Keratinocyte (primary cell): ENCODE measurements at regions not wholly inside any gene's neighbourhood (a gene's known extent, or its start where the extent isn't known, plus 50 kb on each side); places are given as distances from the start of the nearest gene placed in this dataset.
A peak's percentile ranks its signal among the peaks of the same experiment; 100 is the strongest.

Source experiments
- DNase-seq: peaks from one replicate; pipeline ENCODE4 v3.0.0-alpha.2; 2011; ENCODE audit warnings: low read depth, missing footprints, low spot score
- FAIRE-seq: peaks from 2 replicates; lab custom pipeline; 2011; peaks lifted over from hg19 to GRCh38; lab: Jason Lieb, UNC
- H2AFZ ChIP-seq: 2 replicates; pipeline ENCODE4 v1.6.0; 2012; ENCODE audit warnings: low read length, control low read depth, inconsistent platforms; ENCODE audit not compliant: control insufficient read depth
- H3K27ac ChIP-seq: 2 replicates; pipeline ENCODE4 v1.5.1; 2011; ENCODE audit warnings: low read length; ENCODE audit not compliant: control insufficient read depth, insufficient read depth
- H3K27me3 ChIP-seq: 3 replicates; pipeline ENCODE4 v1.6.0; 2011; ENCODE audit warnings: low read length; ENCODE audit not compliant: control insufficient read depth, insufficient read depth; ENCODE audit errors: extremely low read depth
- H3K36me3 ChIP-seq, 2 experiments: 2 replicates in 1 of 2; 3 replicates in 1 of 2; pipeline ENCODE4 v1.5.1; 2011; ENCODE audit warnings: low read length in 2 of 2, mild to moderate bottlenecking in 1 of 2; ENCODE audit not compliant: control insufficient read depth in 2 of 2, insufficient read depth in 2 of 2; ENCODE audit errors: extremely low read depth in 1 of 2
- H3K4me1 ChIP-seq: 3 replicates; pipeline ENCODE4 v1.5.1; 2011; ENCODE audit warnings: low read length; ENCODE audit not compliant: control insufficient read depth, insufficient read depth; ENCODE audit errors: extremely low read depth
- H3K4me2 ChIP-seq: 3 replicates; pipeline ENCODE4 v1.6.0; 2011; ENCODE audit warnings: low read depth, low read length; ENCODE audit not compliant: control insufficient read depth, insufficient read depth; ENCODE audit errors: extremely low read depth
- H3K4me3 ChIP-seq, 3 experiments: fragments of 200-600 bp in 1 of 3; sonication (generic) in 1 of 3; 2 replicates in 2 of 3; 3 replicates in 1 of 3; pipeline ENCODE4 v1.5.1; 2011 to 2016; ENCODE audit warnings: low read length in 3 of 3, mild to moderate bottlenecking in 3 of 3, control low read depth in 2 of 3, inconsistent platforms in 1 of 3, low read depth in 1 of 3, mixed read lengths in 1 of 3, mixed run types in 1 of 3, moderate library complexity in 1 of 3; ENCODE audit not compliant: control insufficient read depth in 2 of 3, insufficient read depth in 2 of 3; ENCODE audit errors: extremely low read depth in 1 of 3
- H3K79me2 ChIP-seq: 2 replicates; pipeline ENCODE4 v1.6.0; 2012; ENCODE audit warnings: low read length; ENCODE audit not compliant: control insufficient read depth, insufficient read depth
- H3K9ac ChIP-seq: 3 replicates; pipeline ENCODE4 v1.6.0; 2011; ENCODE audit warnings: low read length; ENCODE audit not compliant: control insufficient read depth, insufficient read depth; ENCODE audit errors: extremely low read depth
- H3K9me1 ChIP-seq: 3 replicates; pipeline ENCODE4 v1.6.0; 2011; ENCODE audit warnings: low read length; ENCODE audit not compliant: control insufficient read depth, insufficient read depth; ENCODE audit errors: extremely low read depth
- H3K9me3 ChIP-seq: 2 replicates; pipeline ENCODE4 v1.5.1; 2012; ENCODE audit warnings: low read depth, low read length; ENCODE audit not compliant: control insufficient read depth
- H4K20me1 ChIP-seq: 3 replicates; pipeline ENCODE4 v1.6.0; 2011; ENCODE audit warnings: low read length; ENCODE audit not compliant: control insufficient read depth, insufficient read depth; ENCODE audit errors: extremely low read depth
- CTCF ChIP-seq, 3 experiments: IDR thresholded peaks in 1 of 3; conservative IDR thresholded peaks in 1 of 3; optimal IDR thresholded peaks in 1 of 3; 2 replicates in 2 of 3; 3 replicates in 1 of 3; pipeline versions ENCODE3 to v1.5.1; 2011; ENCODE audit warnings: low read length in 3 of 3, mild to moderate bottlenecking in 3 of 3, moderate library complexity in 2 of 3, control low read depth in 1 of 3, inconsistent platforms in 1 of 3; ENCODE audit not compliant: insufficient read depth in 2 of 3; ENCODE audit errors: extremely low read depth in 1 of 3
- EZH2 ChIP-seq: IDR thresholded peaks from one replicate; pipeline ENCODE4 v1.6.1; 2012; ENCODE audit warnings: inconsistent platforms, mild to moderate bottlenecking, low read length, moderate library complexity
- dilution Hi-C: fragments of 300-500 bp; cut with MboI; formaldehyde crosslinking; loops from one replicate; pipeline ENCODE4 v1.7.0; 2020; ENCODE audit warnings: low sequenced_read_pairs; ENCODE audit not compliant: extremely low pct_ligation_motif_present

- Histone ChIP-seq H3K27me3 (no peaks in the 10 kb centered on the region), H3K27ac (no peak overlapping the region), H4K20me1 (no peaks in the 10 kb centered on the region), H3K4me2 (no peak overlapping the region), H3K36me3 (no peaks in the 10 kb centered on the region), H3K9ac (no peak overlapping the region), H3K4me1 (peaks cover 20% of the 10 kb centered on the region), H3K9me3 (no peaks in the 10 kb centered on the region), H3K9me1 (no peaks in the 10 kb centered on the region), H3K4me3 (no peak overlapping the region), H3K79me2 (no peaks in the 10 kb centered on the region), H2AFZ (no peak overlapping the region)
- DNase-seq (no peak), FAIRE-seq (no peak)
- dilution Hi-C loops = no loop called here
- TF ChIP-seq CTCF (optimal IDR thresholded peaks at IDR 0.05 in 1 of 3, IDR thresholded peaks at IDR 0.05 in 1 of 3, conservative IDR thresholded peaks at IDR 0.05 in 1 of 3; ENCODE audit: extremely low read depth in 1 of 3, insufficient read depth in 2 of 3, low read length in 3 of 3) (no peak), EZH2 (no peak)
Observed at GRCh38 chr3:99565331-99565730, 73.1 kb upstream of the COL8A1 start.

- Histone ChIP-seq H3K4me1 (peaks cover 20% of the 10 kb centered on the region), H3K4me3 (no peak overlapping the region), H3K4me2 (peak overlapping the region; percentile 42), H3K9me1 (no peaks in the 10 kb centered on the region), H3K9me3 (no peaks in the 10 kb centered on the region), H3K36me3 (no peaks in the 10 kb centered on the region), H3K27ac (no peak overlapping the region), H4K20me1 (no peaks in the 10 kb centered on the region), H3K9ac (no peak overlapping the region), H3K27me3 (no peaks in the 10 kb centered on the region), H2AFZ (no peak overlapping the region), H3K79me2 (no peaks in the 10 kb centered on the region)
- TF ChIP-seq EZH2 = no peak
- TF ChIP-seq CTCF (optimal IDR thresholded peaks at IDR 0.05 in 1 of 3, IDR thresholded peaks at IDR 0.05 in 1 of 3, conservative IDR thresholded peaks at IDR 0.05 in 1 of 3; ENCODE audit: extremely low read depth in 1 of 3, insufficient read depth in 2 of 3, low read length in 3 of 3) = no peak
- dilution Hi-C loops = no loop called here
- FAIRE-seq (peak; percentile 52), DNase-seq (no peak)
Observed at GRCh38 chr3:99562990-99563607, 75.3 kb upstream of the COL8A1 start.
